Transverse colon (tissue), 4 donors: ENCODE measurements at regions not wholly inside any gene's neighbourhood (a gene's known extent, or its start where the extent isn't known, plus 50 kb on each side); places are given as distances from the start of the nearest gene placed in this dataset.

Source experiments
- DNase-seq: peaks from one replicate; pipeline ENCODE4 v3.0.0-alpha.2; 2019
- H3K27ac ChIP-seq, 4 donors: fragments of 200-600 bp; sonication (generic); 2 replicates each; pipeline ENCODE4 v1.5.1; 2016 to 2018; ENCODE audit warnings: inconsistent platforms in 4 of 4
- H3K27me3 ChIP-seq: fragments of 200-600 bp; sonication (generic); 2 replicates; pipeline ENCODE4 v1.5.1; 2017; ENCODE audit warnings: inconsistent platforms
- H3K36me3 ChIP-seq, 4 donors: fragments of 200-600 bp; sonication (generic); 2 replicates each; pipeline ENCODE4 v1.5.1; 2017 to 2019; ENCODE audit warnings: inconsistent platforms in 4 of 4
- H3K4me1 ChIP-seq, 4 donors: fragments of 200-600 bp; sonication (generic); 2 replicates each; pipeline ENCODE4 v1.5.1; 2017 to 2020; ENCODE audit warnings: inconsistent platforms in 4 of 4
- H3K4me3 ChIP-seq, 4 donors: fragments of 200-600 bp; sonication (generic); 1 replicate in 1 of 4; 2 replicates in 3 of 4; pipeline versions ENCODE4 v1.5.1 to v1.6.1; 2017 to 2019; ENCODE audit warnings: inconsistent platforms in 4 of 4
- H3K9me3 ChIP-seq, 2 donors: fragments of 200-600 bp; sonication (generic); 2 replicates each; pipeline ENCODE4 v1.5.1; 2017 to 2019; ENCODE audit warnings: inconsistent platforms in 2 of 2
- EP300 ChIP-seq: sonication (generic); formaldehyde crosslinking; IDR thresholded peaks from one replicate; pipeline ENCODE4 v1.6.1; 2017; ENCODE audit warnings: antibody characterized with exemption, low read depth
- POLR2A ChIP-seq: fragments of 450-650 bp; IDR thresholded peaks from one replicate; pipeline ENCODE4 v1.6.1; 2016; ENCODE audit warnings: antibody characterized with exemption, mild to moderate bottlenecking, moderate library complexity
- POLR2AphosphoS5 ChIP-seq, 3 donors: sonication (generic); formaldehyde crosslinking; IDR thresholded peaks; one replicate each; pipeline ENCODE4 v1.6.1; 2016; ENCODE audit warnings: antibody characterized with exemption in 3 of 3
- WGBS, 2 donors: methylation state at CpG; one replicate each; pipeline ENCODE4 v1.1.5; 2018; ENCODE audit warnings: low coverage in 1 of 2; 5-methylcytosine and 5-hydroxymethylcytosine counted together
- in situ Hi-C, 4 donors: fragments of 200-750 bp; cut with MboI; loops; one replicate each; pipeline versions ENCODE4 v1.15.0 to v1.15.1; 2017; ENCODE audit warnings: low sequenced_read_pairs in 3 of 4, low pct_ligation_motif_present in 1 of 4, low pct_unique_long_range_greater_than_20kb in 1 of 4
- intact Hi-C: fragments of 100-400 bp; cut with DNase I; formaldehyde crosslinking; loops from one replicate; pipeline ENCODE4 v1.15.1; 2023; ENCODE audit warnings: low total_unique reads
- TF ChIP-seq, protein P1 (sequence below), 5 experiments: fragments of 200-600 bp in 3 of 5; fragments of 450-650 bp in 2 of 5; sonication (generic) in 3 of 5; IDR thresholded peaks; 1 replicate in 2 of 5; 2 replicates in 3 of 5; pipeline ENCODE4 v1.5.1; 2016 to 2017; ENCODE audit warnings: antibody characterized with exemption in 5 of 5, inconsistent platforms in 3 of 5, mild to moderate bottlenecking in 2 of 5, moderate library complexity in 1 of 5

DNA sequence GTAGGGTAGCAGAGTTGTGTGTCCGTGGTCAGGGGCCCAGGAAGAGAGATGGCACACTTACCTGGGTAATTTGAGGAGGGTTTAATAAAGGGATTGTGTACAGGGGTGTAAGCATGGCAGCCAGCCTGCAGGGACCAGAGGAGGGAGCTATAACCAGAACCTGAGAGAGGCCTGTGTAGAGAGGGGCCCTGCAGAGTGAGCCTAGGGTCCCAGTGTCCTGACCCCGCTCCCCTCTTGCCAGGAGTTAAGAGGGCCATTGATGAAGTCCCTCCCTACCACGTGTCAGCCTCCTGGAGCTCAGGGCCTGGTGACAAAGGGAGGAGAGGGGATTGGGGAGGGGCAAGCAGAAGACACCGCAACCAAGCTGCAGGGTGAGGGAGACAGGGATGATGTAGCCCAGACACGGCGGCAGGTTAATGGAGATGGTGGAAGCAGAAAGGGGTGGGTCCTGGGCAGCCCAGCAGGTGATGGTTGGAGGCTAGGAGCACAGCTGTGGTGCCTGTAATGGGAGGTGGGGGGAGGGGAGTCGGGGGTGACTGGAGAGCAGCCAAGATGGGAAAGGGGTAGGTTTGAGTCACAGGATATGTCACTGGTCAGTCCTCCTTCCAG is 165.4 kb upstream of the TOPAZ1 start:
- Histone ChIP-seq H3K4me1 (no peaks in the 10 kb centered on the region), H3K9me3 (no peaks in the 10 kb centered on the region), H3K4me3 (no peak overlapping the region), H3K36me3 (no peaks in the 10 kb centered on the region), H3K27me3 (no peaks in the 10 kb centered on the region), H3K27ac (no peak overlapping the region)
- DNase-seq = no peak
- TF ChIP-seq EP300 = no peak
- TF ChIP-seq, protein P1, sequence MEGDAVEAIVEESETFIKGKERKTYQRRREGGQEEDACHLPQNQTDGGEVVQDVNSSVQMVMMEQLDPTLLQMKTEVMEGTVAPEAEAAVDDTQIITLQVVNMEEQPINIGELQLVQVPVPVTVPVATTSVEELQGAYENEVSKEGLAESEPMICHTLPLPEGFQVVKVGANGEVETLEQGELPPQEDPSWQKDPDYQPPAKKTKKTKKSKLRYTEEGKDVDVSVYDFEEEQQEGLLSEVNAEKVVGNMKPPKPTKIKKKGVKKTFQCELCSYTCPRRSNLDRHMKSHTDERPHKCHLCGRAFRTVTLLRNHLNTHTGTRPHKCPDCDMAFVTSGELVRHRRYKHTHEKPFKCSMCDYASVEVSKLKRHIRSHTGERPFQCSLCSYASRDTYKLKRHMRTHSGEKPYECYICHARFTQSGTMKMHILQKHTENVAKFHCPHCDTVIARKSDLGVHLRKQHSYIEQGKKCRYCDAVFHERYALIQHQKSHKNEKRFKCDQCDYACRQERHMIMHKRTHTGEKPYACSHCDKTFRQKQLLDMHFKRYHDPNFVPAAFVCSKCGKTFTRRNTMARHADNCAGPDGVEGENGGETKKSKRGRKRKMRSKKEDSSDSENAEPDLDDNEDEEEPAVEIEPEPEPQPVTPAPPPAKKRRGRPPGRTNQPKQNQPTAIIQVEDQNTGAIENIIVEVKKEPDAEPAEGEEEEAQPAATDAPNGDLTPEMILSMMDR (IDR thresholded peaks at IDR 0.05) = no peak
- TF ChIP-seq POLR2AphosphoS5 (IDR thresholded peaks at IDR 0.05) = no peak
- TF ChIP-seq POLR2A = no peak
- WGBS, 2 donors = 74% methylated on average over 7 of the region's 7 CpGs; no CpG with 5 or more reads in 1 of the 2 donors
- intact Hi-C loops (no loop called here), in situ Hi-C loops (no loop called here)

DNA sequence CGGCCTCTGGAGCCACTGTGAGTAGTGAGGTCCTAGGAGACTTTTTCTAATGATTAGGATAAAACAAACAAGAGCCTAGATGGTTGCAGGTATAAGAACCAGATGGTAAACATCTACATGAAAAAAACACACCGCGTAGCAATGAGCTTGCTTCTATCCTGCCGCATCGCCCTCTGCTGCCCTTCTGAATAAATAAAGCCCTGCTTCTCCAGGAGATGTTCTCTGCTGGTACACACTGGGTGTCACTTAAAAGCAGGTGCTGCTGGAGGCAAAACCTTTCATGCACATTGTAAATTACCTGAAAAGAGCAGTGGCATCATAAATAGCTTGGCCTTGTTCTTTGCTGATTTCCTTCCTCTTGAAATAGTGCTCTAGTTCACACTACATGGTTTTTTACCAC is 164.4 kb upstream of the TOPAZ1 start:
- Histone ChIP-seq H3K27ac (no peak overlapping the region), H3K9me3 (no peaks in the 10 kb centered on the region), H3K36me3 (no peaks in the 10 kb centered on the region), H3K4me1 (no peaks in the 10 kb centered on the region), H3K27me3 (no peaks in the 10 kb centered on the region), H3K4me3 (no peak overlapping the region)
- in situ Hi-C loops = no loop called here
- intact Hi-C loops = no loop called here
- TF ChIP-seq, protein P1 (IDR thresholded peaks at IDR 0.05) = no peak
- TF ChIP-seq EP300 = no peak
- no peak for TF ChIP-seq POLR2AphosphoS5 (IDR thresholded peaks at IDR 0.05)
- no peak for TF ChIP-seq POLR2A
- DNase-seq = no peak
- WGBS, 2 donors = 54 to 57% methylated on average over 2 to 5 of the region's 5 CpGs

GRCh38 chr3:44078863-44079262 is 162.8 kb upstream of the TOPAZ1 start:
- no peak for DNase-seq
- H3K27ac ChIP-seq = no peak overlapping the region
- intact Hi-C loops = no loop called here
- H3K4me3 ChIP-seq = no peak overlapping the region
- H3K36me3 ChIP-seq = no peaks in the 10 kb centered on the region
- in situ Hi-C loops = no loop called here
- H3K9me3 ChIP-seq = no peaks in the 10 kb centered on the region
- no peaks in the 10 kb centered on the region for H3K27me3 ChIP-seq
- H3K4me1 ChIP-seq = no peaks in the 10 kb centered on the region
- 60 to 67% methylated on average over 2 to 7 of the region's 7 CpGs for WGBS, 2 donors
- TF ChIP-seq POLR2AphosphoS5 (IDR thresholded peaks at IDR 0.05) = no peak
- no peak for TF ChIP-seq POLR2A
- TF ChIP-seq EP300 = no peak
- TF ChIP-seq, protein P1 (IDR thresholded peaks at IDR 0.05) = no peak

DNA sequence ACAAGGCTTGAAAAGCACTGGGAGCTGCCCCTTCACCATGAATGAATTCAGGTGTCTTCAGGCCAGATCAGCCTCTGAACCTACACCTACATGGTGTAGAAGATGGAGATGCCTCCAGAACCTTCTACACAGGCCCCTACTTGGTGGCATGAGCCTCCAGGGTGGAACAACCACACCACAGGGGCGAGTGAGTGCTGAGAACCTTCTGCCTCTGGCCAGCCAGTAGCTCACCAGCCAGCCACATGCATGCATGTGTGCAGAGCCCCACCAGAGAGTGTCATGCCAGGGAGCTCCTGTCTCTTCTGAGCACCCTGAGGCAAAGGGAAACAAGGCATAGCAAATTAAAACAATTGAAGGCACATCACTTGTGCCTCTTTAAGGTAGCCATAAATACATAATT is 161.8 kb upstream of the TOPAZ1 start:
- no CpG with 5 or more reads among the region's 1 CpG for WGBS, 2 donors

More for the DNA sequence above, 161.8 kb upstream of the TOPAZ1 start:
- no peaks in the 10 kb centered on the region for H3K36me3 ChIP-seq
- no peak for DNase-seq
- H3K4me1 ChIP-seq = no peaks in the 10 kb centered on the region
- H3K9me3 ChIP-seq = no peaks in the 10 kb centered on the region
- no peaks in the 10 kb centered on the region for H3K27me3 ChIP-seq
- no peak overlapping the region for H3K4me3 ChIP-seq
- TF ChIP-seq POLR2AphosphoS5 (IDR thresholded peaks at IDR 0.05) (no peak), POLR2A (no peak), EP300 (no peak)
- TF ChIP-seq, protein P1 (IDR thresholded peaks at IDR 0.05) = no peak
- no peak overlapping the region for H3K27ac ChIP-seq
- in situ Hi-C loops = no loop called here
- intact Hi-C loops = no loop called here
